Trophoblast cell (in vitro differentiated cells and primary cell): ENCODE measurements at regions not wholly inside any gene's neighbourhood (a gene's known extent, or its start where the extent isn't known, plus 50 kb on each side); places are given as distances from the start of the nearest gene placed in this dataset.

Experiments used
- DNase-seq, 2 donors: peaks; one replicate each; pipeline ENCODE4 v3.0.0-alpha.2; 2016
- H2AFZ ChIP-seq: 2 replicates; pipeline ENCODE4 v1.6.1; 2013; ENCODE audit warnings: low read length, moderate library complexity, mild to moderate bottlenecking; ENCODE audit not compliant: insufficient read depth, poor library complexity
- H2AK5ac ChIP-seq: 2 replicates; pipeline ENCODE4 v1.6.1; 2013; ENCODE audit warnings: mild to moderate bottlenecking, low read length
- H2BK120ac ChIP-seq: 2 replicates; pipeline ENCODE4 v1.6.1; 2013; ENCODE audit warnings: low read length, mild to moderate bottlenecking, moderate library complexity; ENCODE audit not compliant: insufficient read depth, poor library complexity
- H2BK12ac ChIP-seq: 2 replicates; pipeline ENCODE4 v1.6.1; 2013; ENCODE audit warnings: mild to moderate bottlenecking, low read length, moderate library complexity
- H2BK5ac ChIP-seq: 2 replicates; pipeline ENCODE4 v1.6.1; 2013; ENCODE audit warnings: low read length, low read depth, moderate library complexity, mild to moderate bottlenecking; ENCODE audit not compliant: poor library complexity
- H3K14ac ChIP-seq: 2 replicates; pipeline ENCODE4 v1.6.1; 2013; ENCODE audit warnings: mild to moderate bottlenecking, low read length
- H3K18ac ChIP-seq: 2 replicates; pipeline ENCODE4 v1.6.1; 2013; ENCODE audit warnings: mild to moderate bottlenecking, low read length
- H3K23ac ChIP-seq: 2 replicates; pipeline ENCODE4 v1.6.1; 2013; ENCODE audit warnings: low read length
- H3K27ac ChIP-seq: 2 replicates; pipeline ENCODE4 v1.5.1; 2013; ENCODE audit warnings: low read depth, mild to moderate bottlenecking, inconsistent platforms, low read length, moderate library complexity
- H3K27me3 ChIP-seq: 2 replicates; pipeline ENCODE4 v1.6.1; 2013; ENCODE audit warnings: inconsistent platforms, mild to moderate bottlenecking, low read length, moderate library complexity; ENCODE audit not compliant: insufficient read depth
- H3K36me3 ChIP-seq, 2 experiments: 1 replicate in 1 of 2; 2 replicates in 1 of 2; pipeline ENCODE4 v1.6.1; 2013; ENCODE audit warnings: low read length in 2 of 2, mild to moderate bottlenecking in 2 of 2, moderate library complexity in 1 of 2; ENCODE audit not compliant: insufficient read depth in 2 of 2, control insufficient read depth in 1 of 2
- H3K4ac ChIP-seq: 2 replicates; pipeline ENCODE4 v1.6.1; 2013; ENCODE audit warnings: low read depth, mild to moderate bottlenecking, low read length, moderate library complexity
- H3K4me1 ChIP-seq, 2 experiments: 1 replicate in 1 of 2; 2 replicates in 1 of 2; pipeline ENCODE4 v1.6.1; 2013; ENCODE audit warnings: low read length in 2 of 2, mild to moderate bottlenecking in 2 of 2, moderate library complexity in 1 of 2; ENCODE audit not compliant: insufficient read depth in 2 of 2, control insufficient read depth in 1 of 2
- H3K4me2 ChIP-seq: 2 replicates; pipeline ENCODE4 v1.6.1; 2013; ENCODE audit warnings: inconsistent platforms, mild to moderate bottlenecking, low read length, moderate library complexity
- H3K4me3 ChIP-seq: 2 replicates; pipeline ENCODE4 v1.5.1; 2013; ENCODE audit warnings: mild to moderate bottlenecking, low read depth, low read length, inconsistent platforms
- H3K79me1 ChIP-seq: one replicate; pipeline ENCODE4 v1.6.1; 2013; ENCODE audit warnings: low read length
- H3K79me2 ChIP-seq: 2 replicates; pipeline ENCODE4 v1.6.1; 2013; ENCODE audit warnings: low read length, mild to moderate bottlenecking; ENCODE audit not compliant: control insufficient read depth, insufficient read depth, poor library complexity
- H3K9ac ChIP-seq: 2 replicates; pipeline ENCODE4 v1.6.1; 2013; ENCODE audit warnings: mild to moderate bottlenecking, low read length
- H3K9me3 ChIP-seq: 2 replicates; pipeline ENCODE4 v1.6.1; 2013; ENCODE audit warnings: low read depth, mild to moderate bottlenecking, control low read depth, inconsistent platforms, low read length; ENCODE audit not compliant: insufficient read depth
- H4K12ac ChIP-seq: 2 replicates; pipeline ENCODE4 v1.6.1; 2013; ENCODE audit warnings: low read depth, mild to moderate bottlenecking, low read length, moderate library complexity
- H4K8ac ChIP-seq: 2 replicates; pipeline ENCODE4 v1.6.1; 2013; ENCODE audit warnings: low read depth, mild to moderate bottlenecking, low read length, moderate library complexity
- H4K91ac ChIP-seq: one replicate; pipeline ENCODE4 v1.6.1; 2013; ENCODE audit warnings: low read depth, mild to moderate bottlenecking, low read length, moderate library complexity
- WGBS: extraction: QIAGEN DNeasy Blood & Tissue Kit; methylation state at CpG from one replicate; pipeline ENCODE4 v1.1.7; 2013; ENCODE audit warnings: missing lambda C conversion rate; ENCODE audit not compliant: insufficient read length, insufficient coverage; ENCODE audit errors: extremely low coverage; 5-methylcytosine and 5-hydroxymethylcytosine counted together

DNA sequence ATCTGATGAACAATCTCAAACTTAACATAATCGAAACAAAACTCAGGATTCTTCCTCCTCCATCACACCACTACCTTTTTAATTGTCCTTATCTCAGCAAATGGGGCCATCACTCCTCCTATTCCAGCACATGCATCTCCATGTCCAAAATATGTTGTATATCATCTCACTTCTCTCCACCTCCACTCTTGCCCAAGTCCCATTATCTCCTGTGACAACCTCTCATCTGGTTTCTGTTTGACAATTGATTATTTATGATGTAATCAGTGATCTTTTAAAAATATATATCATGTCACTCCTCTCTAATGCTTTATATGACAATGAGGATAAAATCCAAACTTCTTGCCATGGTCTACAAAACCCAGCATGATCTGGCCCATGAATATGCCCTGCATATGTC, 200.8 kb upstream of the HMGA2 start:
- Histone ChIP-seq H3K36me3 (no peaks in the 10 kb centered on the region), H3K4ac (no peak overlapping the region), H2AFZ (no peak overlapping the region), H3K27me3 (no peaks in the 10 kb centered on the region), H2BK12ac (no peak overlapping the region), H3K4me3 (no peak overlapping the region), H3K79me1 (peaks cover 6% of the 10 kb centered on the region), H3K4me2 (no peak overlapping the region), H3K4me1 (peaks cover 0 to 4% of the 10 kb centered on the region in 2 experiments), H3K18ac (no peak overlapping the region), H3K79me2 (no peaks in the 10 kb centered on the region), H2BK5ac (no peak overlapping the region), H3K14ac (no peak overlapping the region), H3K9me3 (no peaks in the 10 kb centered on the region), H4K91ac (no peak overlapping the region), H3K27ac (no peak overlapping the region), H2BK120ac (no peak overlapping the region), H4K8ac (no peak overlapping the region), H3K23ac (no peak overlapping the region), H3K9ac (no peak overlapping the region), H4K12ac (no peak overlapping the region), H2AK5ac (no peak overlapping the region)
- WGBS, result 100% methylated on average over 1 of the region's 1 CpG
- DNase-seq, result no peak

GRCh38 chr12:65624554-65625086, 199.7 kb upstream of the HMGA2 start:
- no peak overlapping the region for H3K18ac ChIP-seq
- H3K4me1 ChIP-seq, result peaks cover 0 to 2% of the 10 kb centered on the region in 2 experiments
- H3K27ac ChIP-seq, result no peak overlapping the region
- WGBS, result no CpG with 5 or more reads among the region's 4 CpGs
- no peak overlapping the region for H2AFZ ChIP-seq
- H2BK5ac ChIP-seq, result no peak overlapping the region
- peaks cover 6% of the 10 kb centered on the region for H3K79me1 ChIP-seq
- H2BK120ac ChIP-seq, result no peak overlapping the region
- H3K4me3 ChIP-seq, result no peak overlapping the region
- H4K91ac ChIP-seq, result no peak overlapping the region
- no peak overlapping the region for H4K12ac ChIP-seq
- no peaks in the 10 kb centered on the region for H3K79me2 ChIP-seq
- no peaks in the 10 kb centered on the region for H3K27me3 ChIP-seq
- no peak for DNase-seq
- no peak overlapping the region for H2AK5ac ChIP-seq
- no peak overlapping the region for H3K14ac ChIP-seq
- H3K9ac ChIP-seq, result no peak overlapping the region
- H3K4me2 ChIP-seq, result no peak overlapping the region
- no peak overlapping the region for H4K8ac ChIP-seq
- no peaks in the 10 kb centered on the region for H3K36me3 ChIP-seq
- H3K9me3 ChIP-seq, result no peaks in the 10 kb centered on the region
- H3K4ac ChIP-seq, result no peak overlapping the region
- H3K23ac ChIP-seq, result no peak overlapping the region
- no peak overlapping the region for H2BK12ac ChIP-seq

GRCh38 chr12:65628061-65628460, 196.2 kb upstream of the HMGA2 start:
- Histone ChIP-seq H3K4me3 (no peak overlapping the region), H3K14ac (no peak overlapping the region), H3K27ac (no peak overlapping the region), H3K23ac (no peak overlapping the region), H3K4ac (no peak overlapping the region), H2AK5ac (no peak overlapping the region), H4K91ac (no peak overlapping the region), H4K12ac (no peak overlapping the region), H3K36me3 (no peaks in the 10 kb centered on the region), H2BK12ac (no peak overlapping the region), H4K8ac (no peak overlapping the region), H3K4me1 (peaks cover 0 to 12% of the 10 kb centered on the region in 2 experiments), H3K9ac (no peak overlapping the region), H3K18ac (no peak overlapping the region), H3K27me3 (no peaks in the 10 kb centered on the region), H3K79me1 (peaks cover 5% of the 10 kb centered on the region), H2BK120ac (no peak overlapping the region), H3K79me2 (no peaks in the 10 kb centered on the region), H2BK5ac (no peak overlapping the region), H3K4me2 (no peak overlapping the region), H2AFZ (no peak overlapping the region), H3K9me3 (no peaks in the 10 kb centered on the region)
- peak in 1 of 2 donors; percentile 53 for DNase-seq

DNA sequence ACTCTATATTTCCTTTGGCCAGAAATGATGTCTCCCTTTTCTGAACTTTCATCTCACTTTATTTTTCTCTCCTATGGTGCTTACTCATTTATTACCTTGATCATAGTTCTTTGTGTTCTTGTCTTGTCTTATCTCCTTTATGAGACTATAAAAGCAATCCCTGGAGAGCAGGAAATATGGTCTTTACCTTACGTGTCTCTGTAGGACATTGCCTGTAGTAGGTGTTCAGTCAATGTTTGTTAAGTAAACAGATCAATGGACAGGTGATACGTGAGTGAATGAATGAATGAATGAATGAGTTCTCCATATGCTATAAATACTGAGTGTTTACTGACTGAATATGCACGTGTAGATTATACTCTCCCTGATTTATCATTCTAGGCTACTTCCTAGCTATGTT, 193.7 kb upstream of the HMGA2 start:
- Histone ChIP-seq H4K8ac (no peak overlapping the region), H3K4me1 (peaks cover 0 to 12% of the 10 kb centered on the region in 2 experiments), H3K4ac (no peak overlapping the region), H3K36me3 (no peaks in the 10 kb centered on the region), H3K9ac (no peak overlapping the region), H3K9me3 (no peaks in the 10 kb centered on the region), H3K23ac (no peak overlapping the region), H2BK12ac (no peak overlapping the region), H3K79me1 (peaks cover 8% of the 10 kb centered on the region), H3K18ac (no peak overlapping the region), H2BK5ac (no peak overlapping the region), H2AFZ (no peak overlapping the region), H3K79me2 (no peaks in the 10 kb centered on the region), H3K4me3 (no peak overlapping the region), H3K14ac (no peak overlapping the region), H3K27ac (no peak overlapping the region), H4K91ac (no peak overlapping the region), H2AK5ac (no peak overlapping the region), H3K27me3 (no peaks in the 10 kb centered on the region), H2BK120ac (no peak overlapping the region), H3K4me2 (no peak overlapping the region), H4K12ac (no peak overlapping the region)
- no CpG with 5 or more reads among the region's 3 CpGs for WGBS
- DNase-seq, result no peak
